B cell (primary cell): ENCODE measurements at regions not wholly inside any gene's neighbourhood (a gene's known extent, or its start where the extent isn't known, plus 50 kb on each side); places are given as distances from the start of the nearest gene placed in this dataset.

Source experiments
- ATAC-seq: fragments of 200-7000 bp; cut with Tn5 transposase; one replicate; pipeline ENCODE4 v1.10.0; 2021; ENCODE audit warnings: low read depth, mild to moderate bottlenecking, moderate number of reproducible peaks, moderate library complexity
- CTCF ChIA-PET: fragments of 350-600 bp; sonication (Branson Sonifier 250); formaldehyde crosslinking; loops from one replicate; lab custom pipeline; 2021; ENCODE audit warnings: antibody characterized with exemption, inconsistent platforms; lab: Charles Lee
- POLR2A ChIA-PET: fragments of 350-600 bp; sonication (Branson Sonifier 250); formaldehyde crosslinking; loops from one replicate; lab custom pipeline; 2021; ENCODE audit warnings: antibody characterized with exemption; lab: Charles Lee
- DNase-seq: peaks from one replicate; pipeline ENCODE4 v3.0.0; 2013
- H2AFZ ChIP-seq: 2 replicates; pipeline ENCODE4 v1.6.1; 2012; ENCODE audit warnings: mild to moderate bottlenecking, low read depth, low read length; ENCODE audit not compliant: insufficient read depth, poor library complexity, severe bottlenecking
- H3K27ac ChIP-seq, 2 donors: 1 replicate in 1 of 2; 2 replicates in 1 of 2; pipeline ENCODE4 v1.5.1; 2012 to 2013; ENCODE audit warnings: low read length in 2 of 2, mild to moderate bottlenecking in 2 of 2, moderate library complexity in 1 of 2
- H3K27me3 ChIP-seq, 4 experiments: fragments of 200-600 bp in 1 of 4; sonication (generic) in 1 of 4; replicated peaks in 1 of 4; 1 replicate in 2 of 4; 2 replicates in 2 of 4; pipeline versions ENCODE4 v1.6.1 to v1.7.0; 2013 to 2016; ENCODE audit warnings: low read length in 3 of 4, mild to moderate bottlenecking in 2 of 4, mixed read lengths in 1 of 4, moderate library complexity in 1 of 4; ENCODE audit not compliant: insufficient read depth in 4 of 4, control insufficient read depth in 3 of 4; ENCODE audit errors: control extremely low read depth in 1 of 4
- H3K36me3 ChIP-seq, 2 experiments: replicated peaks in 1 of 2; 1 replicate in 1 of 2; 2 replicates in 1 of 2; pipeline versions ENCODE4 v1.6.1 to v1.7.1; 2013; ENCODE audit warnings: low read length in 1 of 2; ENCODE audit not compliant: insufficient read depth in 2 of 2, control insufficient read depth in 1 of 2; ENCODE audit errors: control extremely low read depth in 1 of 2, extremely low read depth in 1 of 2
- H3K4me1 ChIP-seq, 2 donors: fragments of 200-600 bp in 1 of 2; sonication (generic) in 1 of 2; 1 replicate in 1 of 2; 2 replicates in 1 of 2; pipeline versions ENCODE4 v1.5.1 to v1.6.1; 2013 to 2017; ENCODE audit warnings: low read length in 2 of 2; ENCODE audit not compliant: control insufficient read depth in 2 of 2, insufficient read depth in 2 of 2
- H3K4me2 ChIP-seq: replicated peaks from 2 replicates; pipeline ENCODE3; 2012; ENCODE audit warnings: mild to moderate bottlenecking, low read depth, low read length; ENCODE audit not compliant: poor library complexity, severe bottlenecking
- H3K4me3 ChIP-seq, 5 experiments: fragments of 200-600 bp in 1 of 5; sonication (generic) in 1 of 5; 1 replicate in 3 of 5; 2 replicates in 2 of 5; pipeline versions ENCODE4 v1.5.1 to v1.7.0; 2011 to 2016; ENCODE audit warnings: low read length in 4 of 5, mild to moderate bottlenecking in 4 of 5, low read depth in 2 of 5, control low read depth in 1 of 5, moderate library complexity in 1 of 5; ENCODE audit not compliant: insufficient read depth in 1 of 5; ENCODE audit errors: control extremely low read depth in 1 of 5, extremely low read depth in 1 of 5
- H3K79me2 ChIP-seq: fragments of 200-600 bp; sonication (generic); one replicate; pipeline ENCODE4 v1.6.0; 2016; ENCODE audit warnings: low read length; ENCODE audit not compliant: control insufficient read depth, insufficient read depth
- H3K9ac ChIP-seq: fragments of 200-600 bp; sonication (generic); 2 replicates; pipeline ENCODE4 v1.6.1; 2017; ENCODE audit warnings: mild to moderate bottlenecking, low read length, moderate library complexity
- H3K9me3 ChIP-seq, 3 donors: one replicate each; pipeline versions ENCODE4 v1.6.1 to v1.7.1; 2013; ENCODE audit warnings: low read length in 2 of 3; ENCODE audit not compliant: control insufficient read depth in 2 of 3, insufficient read depth in 1 of 3; ENCODE audit errors: control extremely low read depth in 1 of 3
- H4K20me1 ChIP-seq: 2 replicates; pipeline ENCODE4 v1.6.0; 2012; ENCODE audit warnings: mild to moderate bottlenecking, low read length; ENCODE audit not compliant: insufficient read depth, control insufficient read depth, poor library complexity, severe bottlenecking
- H3K27ac Mint-ChIP-seq: one replicate; pipeline ENCODE4 v1.8.0; 2021; ENCODE audit warnings: mixed read lengths
- H3K27me3 Mint-ChIP-seq: one replicate; pipeline ENCODE4 v1.8.0; 2021; ENCODE audit warnings: mixed read lengths
- H3K4me1 Mint-ChIP-seq: one replicate; pipeline ENCODE4 v1.8.0; 2021; ENCODE audit warnings: mixed read lengths
- H3K4me3 Mint-ChIP-seq: one replicate; pipeline ENCODE4 v1.8.0; 2021; ENCODE audit warnings: mixed read lengths
- H3K9me3 Mint-ChIP-seq: one replicate; pipeline ENCODE4 v1.8.0; 2022; ENCODE audit warnings: mixed read lengths; ENCODE audit not compliant: insufficient read depth
- CTCF ChIP-seq: fragments of 200-600 bp; IDR thresholded peaks from one replicate; pipeline ENCODE4 v1.8.0; 2022; ENCODE audit warnings: antibody characterized with exemption, mild to moderate bottlenecking
- EZH2 ChIP-seq: IDR thresholded peaks from 2 replicates; pipeline ENCODE4 v1.6.1; 2012; ENCODE audit warnings: borderline replicate concordance, low read depth, mild to moderate bottlenecking, moderate library complexity, low read length; ENCODE audit not compliant: insufficient read depth, poor library complexity, severe bottlenecking
- WGBS: methylation state at CpG from one replicate; pipeline ENCODE4 v1.1.5; 2013; ENCODE audit warnings: missing lambda C conversion rate; ENCODE audit not compliant: insufficient coverage; 5-methylcytosine and 5-hydroxymethylcytosine counted together
- intact Hi-C: fragments of 100-400 bp; cut with micrococcal nuclease; formaldehyde crosslinking; loops from one replicate; pipeline ENCODE4 v1.10.0; 2022

- Mint-ChIP-seq H3K27me3 (no peaks in the 10 kb centered on the region), H3K4me1 (no peaks in the 10 kb centered on the region), H3K9me3 (no peaks in the 10 kb centered on the region), H3K4me3 (no peak overlapping the region), H3K27ac (no peak overlapping the region)
- 100% methylated on average over 3 of the region's 6 CpGs for WGBS
- no peak for DNase-seq
- H3K79me2 ChIP-seq, result no peaks in the 10 kb centered on the region
- intact Hi-C loops, result no loop called here
- no peaks in the 10 kb centered on the region for H3K36me3 ChIP-seq
- H3K9ac ChIP-seq, result no peak overlapping the region
- ChIA-PET CTCF (no interaction called here), POLR2A (no interaction called here)
- no peaks in the 10 kb centered on the region for H3K9me3 ChIP-seq
- no peak for TF ChIP-seq EZH2
- TF ChIP-seq CTCF, result no peak
- no peak for ATAC-seq
- H2AFZ ChIP-seq, result no peak overlapping the region
- H3K4me2 ChIP-seq, result no peak overlapping the region
- no peaks in the 10 kb centered on the region for H3K4me1 ChIP-seq
- no peak overlapping the region for H3K4me3 ChIP-seq
- no peaks in the 10 kb centered on the region for H3K27me3 ChIP-seq
- H3K27ac ChIP-seq, result no peak overlapping the region
- H4K20me1 ChIP-seq, result no peaks in the 10 kb centered on the region
Measured at GRCh38 chr14:83478741-83479140, 1945.1 kb upstream of the SEL1L start.

GRCh38 chr14:83483063-83483462 lies 1949.4 kb upstream of the SEL1L start:
- Histone ChIP-seq H3K4me2 (no peak overlapping the region), H3K4me3 (no peak overlapping the region), H2AFZ (no peak overlapping the region), H4K20me1 (no peaks in the 10 kb centered on the region), H3K27ac (no peak overlapping the region), H3K9me3 (peaks cover 0 to 2% (median 0%) of the 10 kb centered on the region in 3 donors), H3K9ac (no peak overlapping the region), H3K4me1 (no peaks in the 10 kb centered on the region), H3K36me3 (no peaks in the 10 kb centered on the region), H3K27me3 (no peaks in the 10 kb centered on the region), H3K79me2 (no peaks in the 10 kb centered on the region)
- DNase-seq, result no peak
- ChIA-PET CTCF (no interaction called here), POLR2A (no interaction called here)
- H3K4me1 Mint-ChIP-seq, result no peaks in the 10 kb centered on the region
- no CpG with 5 or more reads among the region's 1 CpG for WGBS
- no peaks in the 10 kb centered on the region for H3K27me3 Mint-ChIP-seq
- no peak for ATAC-seq
- intact Hi-C loops, result no loop called here
- no peak overlapping the region for H3K4me3 Mint-ChIP-seq
- no peak overlapping the region for H3K27ac Mint-ChIP-seq
- no peak for TF ChIP-seq EZH2
- peaks cover 6% of the 10 kb centered on the region for H3K9me3 Mint-ChIP-seq
